G401 (cell line): ENCODE measurements at regions not wholly inside any gene's neighbourhood (a gene's known extent, or its start where the extent isn't known, plus 50 kb on each side); places are given as distances from the start of the nearest gene placed in this dataset.
"Not testable (repeated sequence)": the region's sequence is repeated elsewhere in the genome, so short reads cannot be mapped to it uniquely, and the experiment has no call there.

ENCODE experiments used
- DNase-seq: peaks from one replicate; pipeline ENCODE4 v3.0.0-alpha.2; 2015; ENCODE audit warnings: low spot score
- in situ Hi-C: cut with HindIII; loops from 2 replicates; pipeline ENCODE4 v1.10.0; 2016; ENCODE audit warnings: low sequenced_read_pairs, mixed read lengths

DNA sequence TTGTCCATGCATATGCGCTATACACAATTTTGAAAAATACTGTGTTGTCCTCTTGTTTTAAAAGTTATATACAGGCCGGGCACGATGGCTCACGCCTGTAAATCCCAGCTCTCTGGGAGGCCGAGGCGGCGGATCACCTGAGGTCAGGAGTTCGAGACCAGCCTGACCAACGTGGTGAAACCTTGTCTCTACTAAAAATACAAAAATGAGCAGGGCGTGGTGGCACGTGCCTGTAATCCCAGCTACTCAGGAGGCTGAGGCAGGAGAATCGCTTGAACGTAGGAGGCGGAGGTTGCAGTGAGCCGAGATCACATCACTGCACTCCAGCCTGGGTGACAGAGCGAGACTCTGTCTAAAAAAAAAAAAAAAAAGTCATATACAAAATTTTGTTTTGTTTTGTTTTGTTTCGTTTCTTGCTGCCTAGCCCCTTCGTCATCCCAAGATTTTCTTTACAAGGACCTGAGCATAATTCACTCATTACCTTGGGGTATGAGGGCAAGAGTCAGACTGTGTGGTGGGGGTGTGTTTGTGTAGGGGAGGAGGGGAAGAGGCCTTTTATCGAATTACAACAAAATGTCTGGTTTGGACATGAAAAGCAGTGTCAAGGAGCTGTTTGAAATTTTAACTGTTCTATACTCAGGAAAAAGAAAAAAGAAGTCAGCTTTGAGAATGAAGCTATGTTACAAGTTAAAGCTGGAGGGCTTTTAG is 74.8 kb upstream of the PRSS16 start:
- DNase-seq, in situ Hi-C loops: not testable (repeated sequence)

DNA sequence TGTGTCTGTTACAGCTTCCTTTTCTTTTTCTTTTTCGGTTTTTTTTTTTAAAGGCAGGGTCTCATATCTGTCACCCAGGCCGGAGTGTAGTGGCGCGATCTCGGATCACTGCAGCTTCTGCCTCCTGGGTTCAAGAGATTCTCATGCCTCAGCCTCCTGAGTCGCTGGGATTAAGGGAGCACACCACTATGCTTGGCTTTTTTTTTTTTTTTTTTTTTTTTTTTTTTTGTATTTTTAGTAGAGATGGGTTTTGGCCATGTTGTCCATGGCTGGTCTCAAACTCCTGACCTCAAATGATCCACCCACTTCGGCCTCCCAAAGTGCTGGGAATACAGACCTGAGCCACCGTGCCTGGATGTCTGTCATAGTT is 74.3 kb upstream of the PRSS16 start:
- DNase-seq, in situ Hi-C loops: not testable (repeated sequence)

DNA sequence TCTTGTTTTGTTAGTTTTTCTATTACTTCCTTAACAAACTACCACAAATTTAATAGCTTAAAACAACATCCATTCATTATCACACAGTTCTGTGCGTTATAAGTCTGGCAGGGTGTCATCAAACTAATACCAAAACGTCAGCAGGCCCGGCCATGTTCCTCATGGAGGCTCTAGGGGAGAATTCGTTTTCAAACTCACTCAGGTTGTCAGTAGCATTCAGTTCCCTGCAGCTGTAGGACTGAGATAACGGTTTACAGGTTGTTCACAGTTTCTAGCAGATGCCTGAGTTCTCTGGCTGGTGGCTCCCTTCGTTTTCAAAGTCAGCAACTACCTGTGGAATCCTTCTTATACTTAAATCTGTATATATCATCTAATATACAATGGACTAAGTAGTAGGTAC is 72.5 kb upstream of the PRSS16 start:
- no peak for DNase-seq
- in situ Hi-C loops: no loop called here

DNA sequence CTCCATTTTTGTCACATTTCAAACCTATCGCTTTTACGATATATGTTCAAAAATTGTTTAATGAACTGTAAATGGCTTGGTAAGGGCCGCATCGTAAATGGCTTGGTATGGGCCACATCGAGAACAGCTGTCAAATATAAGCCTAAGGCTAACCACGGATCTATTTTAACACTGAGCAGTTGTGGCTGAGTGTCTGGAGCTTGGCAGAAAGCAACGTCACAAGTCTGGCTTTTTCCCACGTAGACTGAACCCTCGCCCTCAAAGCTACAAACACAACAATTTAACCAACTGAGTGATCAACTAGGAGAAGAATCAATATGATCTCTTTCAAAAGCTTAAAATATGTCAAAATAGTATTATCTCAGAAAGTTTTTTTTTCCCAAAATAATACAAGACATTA is 71.4 kb upstream of the PRSS16 start:
- no peak for DNase-seq
- in situ Hi-C loops: no loop called here

DNA sequence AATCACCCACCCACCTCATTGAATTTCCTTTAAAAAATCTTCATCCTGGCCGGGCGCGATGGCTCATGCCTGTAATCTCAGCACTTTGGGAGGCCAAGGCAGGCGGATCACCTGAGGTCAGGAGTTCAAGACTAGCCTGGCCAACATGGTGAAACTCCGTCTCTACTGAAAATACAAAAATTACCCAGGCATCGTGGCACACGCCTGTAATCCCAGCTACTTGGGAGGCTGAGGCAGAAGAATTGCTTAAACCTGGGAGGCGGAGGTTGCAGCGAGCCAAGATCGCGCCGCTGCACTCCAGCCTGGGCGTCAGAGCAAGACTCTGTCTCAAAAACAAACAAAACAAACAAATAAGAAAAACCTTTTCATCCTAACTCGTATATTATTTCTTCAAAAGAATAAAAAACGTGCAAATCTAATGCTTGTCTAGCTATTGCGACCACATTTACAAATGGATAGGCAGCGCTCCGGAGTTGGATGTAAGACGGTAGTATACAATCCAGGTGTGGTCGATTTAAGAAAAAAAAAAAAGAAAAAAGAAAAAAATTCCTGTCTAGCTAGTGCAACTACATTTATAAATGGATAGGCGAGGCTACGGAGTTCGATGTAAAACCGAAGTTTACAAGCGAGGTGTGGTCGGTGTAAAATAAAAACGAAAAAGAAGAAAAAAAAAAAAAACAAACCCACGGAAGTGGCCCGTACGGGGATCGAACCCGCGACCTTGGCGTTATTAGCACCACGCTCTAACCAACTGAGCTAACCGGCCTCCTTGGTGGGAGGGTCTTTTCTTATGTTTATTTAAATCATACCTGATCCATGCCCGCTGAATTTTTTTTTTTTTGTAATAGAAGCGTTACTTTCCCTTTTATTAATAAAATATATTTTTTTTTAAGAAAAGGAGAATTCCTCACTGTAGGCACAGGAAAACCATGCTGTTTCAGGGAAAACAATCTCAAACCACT is 70.7 kb upstream of the PRSS16 start:
- in situ Hi-C loops: no loop called here
- peak; percentile 69 for DNase-seq

DNA sequence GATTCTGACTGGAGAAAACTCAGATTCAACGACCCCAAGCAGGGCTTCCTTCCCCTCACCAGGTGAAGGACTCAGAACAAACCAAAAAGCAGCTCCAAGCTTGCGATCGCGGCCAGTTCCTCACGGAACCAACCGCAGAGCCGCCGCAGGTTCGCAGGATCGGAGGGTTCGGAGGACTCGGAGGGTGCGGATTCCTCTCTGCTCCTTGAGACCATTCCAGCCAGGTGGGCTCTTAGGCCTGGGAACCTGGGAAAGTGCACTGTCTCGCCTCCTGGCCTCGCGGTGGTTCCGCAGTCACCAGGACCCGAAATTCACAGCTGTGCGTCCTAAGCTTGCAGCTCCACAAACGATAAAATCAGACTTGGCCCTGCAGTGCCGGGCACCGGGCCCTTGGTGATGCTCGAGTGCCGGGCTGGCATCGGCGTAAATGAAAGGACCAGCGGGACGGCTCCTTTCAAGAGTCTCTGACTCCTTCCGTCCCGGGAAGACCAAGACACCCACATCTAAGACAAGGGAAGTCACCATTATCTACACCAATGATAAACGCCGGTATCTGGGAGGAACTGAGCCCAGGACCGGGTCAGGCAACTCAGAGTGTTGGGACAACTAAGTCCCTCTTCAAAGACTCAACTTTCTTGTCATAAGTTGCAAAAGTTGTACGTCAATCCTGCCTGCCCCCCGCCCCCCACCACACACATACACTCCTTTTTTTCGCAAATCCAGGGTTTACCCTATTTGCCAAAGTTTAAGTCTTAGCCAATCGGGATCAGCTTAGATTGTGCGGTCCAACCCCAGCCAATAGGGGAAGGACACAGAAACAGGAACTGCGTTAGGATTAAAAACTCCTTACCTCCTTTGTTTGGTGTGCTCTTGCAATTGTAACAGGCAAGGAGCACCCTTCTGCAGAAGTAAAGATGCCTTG is 69.8 kb upstream of the PRSS16 start:
- in situ Hi-C loops: no loop called here
- peak; percentile 81 for DNase-seq

DNA sequence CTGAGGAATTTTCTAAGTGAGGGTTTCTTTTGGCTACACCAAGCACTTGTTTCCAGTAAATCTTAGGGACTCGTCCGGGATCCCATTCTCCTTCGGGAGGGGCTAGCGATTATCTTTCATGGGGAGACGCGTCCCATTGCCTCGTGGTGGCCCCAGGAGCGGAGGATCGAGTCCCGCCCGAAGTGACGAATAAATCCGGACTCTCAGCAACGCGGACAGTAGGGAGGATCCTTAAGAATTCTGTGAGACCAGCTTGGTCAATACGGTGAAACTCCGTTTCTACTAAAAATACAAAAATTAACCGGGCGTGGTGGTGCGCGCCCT is 69.1 kb upstream of the PRSS16 start:
- in situ Hi-C loops: no loop called here
- no peak for DNase-seq

DNA sequence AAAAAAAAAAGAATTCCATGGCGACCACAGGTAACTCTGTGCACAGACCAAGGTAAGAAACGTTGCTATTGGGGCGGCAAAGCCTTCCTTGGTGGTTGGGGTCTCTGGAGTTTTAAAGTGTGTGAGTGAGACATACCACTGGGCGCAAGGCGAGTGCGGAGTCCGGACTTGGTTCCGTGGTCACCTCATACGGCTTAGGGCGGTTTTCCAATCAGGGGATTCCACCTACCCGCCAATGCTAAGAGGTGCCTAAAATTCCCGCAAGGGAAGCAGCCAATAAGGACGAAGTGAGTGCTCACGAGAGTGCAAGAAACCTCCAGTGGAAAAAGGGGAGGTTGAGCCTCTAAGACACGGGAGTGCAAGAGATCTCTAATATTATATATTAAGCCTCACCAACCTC is 68.6 kb upstream of the PRSS16 start:
- DNase-seq: no peak
- in situ Hi-C loops: no loop called here

DNA sequence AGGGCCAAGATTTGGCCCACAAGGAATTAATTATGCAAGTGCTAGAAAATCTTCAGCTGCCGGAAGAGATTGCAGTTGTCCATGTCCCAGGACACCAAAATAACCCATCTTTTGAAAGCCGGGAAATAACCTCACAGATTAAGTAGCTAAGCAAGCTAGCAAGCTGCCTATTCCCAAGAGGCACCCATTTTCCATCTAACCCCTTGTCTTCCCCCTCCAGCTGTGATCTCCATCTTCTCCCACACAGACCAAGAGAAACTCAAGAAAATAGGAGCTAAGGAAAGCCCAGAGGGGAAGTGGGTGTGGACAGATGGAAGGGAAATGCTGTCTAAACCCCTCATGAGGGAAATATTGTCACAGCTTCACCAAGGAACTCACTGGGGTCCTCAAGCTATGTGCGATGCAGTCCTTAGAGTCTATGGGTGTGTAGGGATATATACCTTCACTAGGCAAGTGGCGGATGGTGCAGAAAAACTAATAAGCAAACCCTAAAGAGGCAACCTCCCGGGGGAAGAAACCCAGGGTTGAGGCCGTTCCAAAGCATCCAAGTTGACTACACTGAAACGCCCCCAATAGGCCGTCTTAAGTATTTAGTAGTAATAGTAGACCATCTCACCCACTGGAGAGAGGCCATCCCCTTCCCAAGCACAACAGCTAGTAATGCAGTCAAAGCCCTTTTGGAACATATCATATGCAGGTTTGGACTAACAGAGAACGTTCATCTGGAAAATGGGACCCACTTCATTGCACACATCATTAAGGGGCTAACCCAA is 64.3 kb upstream of the PRSS16 start:
- DNase-seq: no peak
- in situ Hi-C loops: no loop called here

DNA sequence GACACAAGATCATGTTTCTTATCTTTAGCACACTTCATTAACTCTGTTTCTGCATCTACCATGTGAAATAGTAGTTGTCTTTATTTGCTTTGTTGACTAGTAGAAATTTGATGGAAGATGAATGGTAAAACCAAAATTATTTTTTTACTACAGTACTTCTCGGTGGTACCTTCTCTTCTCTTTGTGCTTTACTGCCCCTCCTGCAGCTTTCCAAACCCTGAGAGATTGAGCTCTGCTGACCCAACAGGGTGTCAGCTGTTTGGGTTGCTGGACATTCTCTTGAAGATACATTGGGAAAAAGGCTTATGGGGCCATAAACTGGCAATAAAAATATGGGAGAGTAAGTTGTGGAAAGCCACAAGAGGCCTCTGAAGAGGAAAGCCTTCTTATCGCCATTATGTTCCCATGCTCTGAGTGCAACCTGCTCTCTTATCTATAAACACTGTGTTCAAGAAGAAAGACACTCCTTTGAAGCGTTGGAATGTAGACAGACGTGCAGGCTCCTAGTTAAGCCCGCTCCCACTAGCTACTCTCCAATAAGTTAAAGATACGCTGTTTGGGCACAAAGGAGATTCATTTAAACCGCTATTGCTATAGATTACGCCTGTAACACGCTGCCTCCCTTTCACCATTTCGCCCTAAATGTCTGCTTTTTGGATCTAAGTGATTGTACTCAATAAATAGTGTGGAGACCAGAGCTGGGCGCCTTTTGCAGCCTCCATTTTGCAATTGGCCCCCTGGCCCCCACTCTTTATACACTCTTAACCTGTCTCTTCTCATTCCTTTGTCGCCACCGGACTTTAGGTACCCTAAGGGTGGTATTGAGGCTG is 60.1 kb upstream of the PRSS16 start:
- in situ Hi-C loops: no loop called here
- no peak for DNase-seq

DNA sequence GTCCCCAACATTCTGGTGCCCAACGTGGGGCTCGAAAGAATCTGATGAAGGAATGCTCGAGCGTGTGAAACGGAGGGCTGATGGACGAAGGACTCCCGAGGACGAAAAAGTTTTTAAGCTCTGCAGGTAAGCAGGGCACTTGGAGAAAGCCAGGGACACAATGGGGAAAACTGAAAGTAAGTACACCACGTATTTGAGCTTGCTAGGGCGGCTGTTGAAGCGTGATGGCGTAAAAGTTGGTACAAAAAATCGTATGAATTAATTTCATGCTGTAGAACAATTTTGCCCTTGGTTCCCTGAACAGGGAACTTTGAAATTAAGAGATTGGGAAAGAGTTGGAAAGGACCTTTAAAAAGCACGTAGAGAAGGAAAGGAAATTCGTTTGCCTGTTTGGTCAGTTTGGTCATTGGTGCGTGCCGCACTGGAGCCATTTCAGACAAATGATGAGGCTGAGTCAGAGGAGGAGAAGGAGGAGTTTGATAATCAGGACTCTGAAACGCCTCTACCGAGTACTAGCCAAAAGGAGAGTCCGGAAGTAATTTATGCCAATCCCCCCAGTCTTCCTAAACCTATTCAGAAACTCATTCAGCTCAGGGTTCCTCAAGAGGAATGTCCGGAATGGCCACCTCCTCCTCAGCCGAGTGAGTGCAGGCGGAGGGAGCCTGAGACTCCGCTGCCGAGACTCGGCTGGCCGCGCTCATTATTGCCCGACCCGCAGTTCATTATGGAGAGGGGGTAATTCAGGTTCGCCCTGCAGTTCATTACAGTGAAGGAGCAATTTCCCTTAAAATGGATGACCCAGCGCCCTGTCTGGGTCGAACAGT is 59.2 kb upstream of the PRSS16 start:
- peak; percentile 70 for DNase-seq
- in situ Hi-C loops: no loop called here

DNA sequence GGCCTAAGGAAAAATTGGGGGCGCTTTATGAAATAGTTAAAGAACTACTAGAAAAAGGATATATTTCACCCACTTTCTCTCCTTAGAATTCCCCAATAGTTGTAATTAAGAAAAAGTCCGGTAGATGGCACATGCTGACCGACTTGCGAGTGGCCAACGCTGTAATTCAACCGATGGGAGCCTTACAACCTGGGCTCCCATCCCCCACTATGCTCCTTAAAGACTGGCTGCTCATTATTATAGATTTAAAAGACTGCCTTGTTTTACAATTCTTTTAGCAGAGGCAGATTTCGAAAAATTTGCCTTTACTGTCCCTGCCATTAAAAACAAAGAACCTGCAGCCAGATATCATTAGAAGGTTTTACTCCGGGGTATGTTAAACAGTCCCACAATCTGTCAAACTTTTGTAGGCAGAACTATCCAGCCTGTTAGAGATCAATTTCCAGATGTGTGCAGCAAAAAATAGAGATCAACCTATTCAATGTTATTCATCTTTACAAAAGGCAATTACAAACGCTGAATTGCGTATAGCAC is 58.5 kb upstream of the PRSS16 start:
- in situ Hi-C loops: no loop called here
- peak; percentile 86 for DNase-seq

DNA sequence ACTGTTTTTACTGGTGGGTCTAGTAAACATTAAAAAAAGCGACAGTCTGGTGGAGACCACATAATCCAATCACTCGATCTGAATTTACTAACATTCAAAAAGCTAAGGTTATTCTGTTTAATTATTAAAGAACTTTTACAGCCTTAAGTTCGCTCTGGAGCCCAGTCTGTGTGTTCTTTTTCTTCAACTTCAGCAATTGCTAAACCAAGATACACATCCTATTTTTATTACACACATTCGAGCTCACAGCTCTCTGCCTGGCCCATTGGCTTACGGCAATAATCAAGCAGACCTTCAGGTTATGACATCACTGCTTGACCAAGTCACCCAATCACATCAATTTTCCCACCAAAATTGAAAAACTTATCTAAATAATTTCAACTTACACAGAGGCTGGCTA is 57.4 kb upstream of the PRSS16 start:
- in situ Hi-C loops: no loop called here
- no peak for DNase-seq

DNA sequence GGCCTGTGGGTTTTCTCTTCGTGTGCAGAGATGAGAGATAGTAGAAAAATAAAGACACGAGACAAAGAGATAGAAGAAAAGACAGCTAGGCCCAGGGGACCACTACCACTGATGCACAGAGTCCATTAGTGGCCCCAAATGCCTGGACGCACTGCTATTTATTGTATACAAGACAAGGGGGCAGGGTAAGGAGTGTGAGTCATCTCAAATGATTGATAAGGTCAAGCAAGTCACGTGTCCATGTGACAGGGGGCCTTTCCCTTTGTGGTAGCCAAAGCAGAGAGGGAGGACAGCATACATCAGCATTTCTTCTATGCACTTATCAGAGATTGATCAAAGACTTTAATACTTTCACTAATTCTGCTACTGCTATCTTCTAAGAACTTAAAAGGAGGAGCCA is 53.0 kb upstream of the PRSS16 start:
- DNase-seq, in situ Hi-C loops: not testable (repeated sequence)

DNA sequence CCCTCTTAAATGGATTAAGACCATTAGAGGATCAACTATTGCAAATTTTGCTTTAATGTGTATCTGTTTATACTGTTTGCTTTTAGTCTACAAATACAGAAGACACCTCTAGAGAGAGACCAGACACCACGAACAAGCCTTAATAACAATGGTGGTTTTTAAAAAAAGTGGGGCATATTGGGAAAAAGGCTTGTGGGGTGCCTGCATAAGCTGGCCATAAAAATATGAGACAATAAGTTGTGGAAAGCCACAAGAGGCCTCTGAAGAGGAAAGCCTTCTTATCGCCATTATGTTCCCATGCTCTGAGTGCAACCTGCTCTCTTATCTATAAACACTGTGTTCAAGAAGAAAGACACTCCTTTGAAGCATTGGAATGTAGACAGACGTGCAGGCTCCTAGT is 52.0 kb upstream of the PRSS16 start:
- DNase-seq, in situ Hi-C loops: not testable (repeated sequence)
